Left ventricle myocardium inferior (tissue), 1 donor: ENCODE measurements at regions not wholly inside any gene's neighbourhood (a gene's known extent, or its start where the extent isn't known, plus 50 kb on each side); places are given as distances from the start of the nearest gene placed in this dataset.

Source experiments
- DNase-seq: peaks from one replicate; pipeline ENCODE4 v3.0.0-alpha.2; 2020
- H3K27ac ChIP-seq: fragments of 200-600 bp; replicated peaks from 2 replicates; pipeline ENCODE4 v1.8.0; 2021
- H3K27me3 ChIP-seq: fragments of 200-600 bp; 2 replicates; pipeline ENCODE4 v1.8.0; 2021; ENCODE audit warnings: low read depth
- H3K36me3 ChIP-seq: fragments of 200-600 bp; 2 replicates; pipeline ENCODE4 v1.8.0; 2021
- H3K4me1 ChIP-seq: fragments of 200-600 bp; 2 replicates; pipeline ENCODE4 v1.8.0; 2021
- H3K4me3 ChIP-seq: fragments of 200-600 bp; 2 replicates; pipeline ENCODE4 v1.8.0; 2021; ENCODE audit warnings: mild to moderate bottlenecking, moderate library complexity
- H3K9me3 ChIP-seq: fragments of 200-600 bp; replicated peaks from 2 replicates; pipeline ENCODE4 v1.8.0; 2021
- intact Hi-C: fragments of 100-400 bp; cut with micrococcal nuclease; formaldehyde crosslinking; loops from one replicate; pipeline ENCODE4 v1.11.0; 2022
- TF ChIP-seq, protein P1 (sequence below): fragments of 200-600 bp; IDR thresholded peaks from 2 replicates; pipeline ENCODE4 v1.8.0; 2021; ENCODE audit warnings: antibody characterized with exemption, mild to moderate bottlenecking, borderline replicate concordance
- donor health status: DM: no; HTN: yes; CAD: no; lungs with severe emphysema.

DNA sequence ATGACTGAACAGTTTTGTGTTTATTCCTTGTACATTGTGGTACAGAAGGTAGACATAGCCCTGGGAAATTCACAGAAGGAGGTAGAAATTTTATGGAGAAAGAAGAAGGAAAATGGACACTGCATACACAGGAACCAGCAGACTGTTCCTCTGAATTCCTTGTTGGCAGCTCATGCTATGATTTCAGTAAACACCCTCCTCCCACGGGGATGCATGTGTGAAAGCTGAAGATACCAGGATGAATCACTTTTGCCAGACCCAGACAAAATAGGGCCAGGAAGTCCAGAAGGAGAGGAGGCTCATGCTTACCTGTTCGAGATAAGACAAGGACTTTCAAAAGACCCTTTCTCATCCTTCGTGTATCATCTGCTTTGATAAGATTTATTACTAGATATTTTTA, 110.3 kb upstream of the GGTLC1 start:
- H3K9me3 ChIP-seq = no peaks in the 10 kb centered on the region
- no peaks in the 10 kb centered on the region for H3K4me1 ChIP-seq

DNA sequence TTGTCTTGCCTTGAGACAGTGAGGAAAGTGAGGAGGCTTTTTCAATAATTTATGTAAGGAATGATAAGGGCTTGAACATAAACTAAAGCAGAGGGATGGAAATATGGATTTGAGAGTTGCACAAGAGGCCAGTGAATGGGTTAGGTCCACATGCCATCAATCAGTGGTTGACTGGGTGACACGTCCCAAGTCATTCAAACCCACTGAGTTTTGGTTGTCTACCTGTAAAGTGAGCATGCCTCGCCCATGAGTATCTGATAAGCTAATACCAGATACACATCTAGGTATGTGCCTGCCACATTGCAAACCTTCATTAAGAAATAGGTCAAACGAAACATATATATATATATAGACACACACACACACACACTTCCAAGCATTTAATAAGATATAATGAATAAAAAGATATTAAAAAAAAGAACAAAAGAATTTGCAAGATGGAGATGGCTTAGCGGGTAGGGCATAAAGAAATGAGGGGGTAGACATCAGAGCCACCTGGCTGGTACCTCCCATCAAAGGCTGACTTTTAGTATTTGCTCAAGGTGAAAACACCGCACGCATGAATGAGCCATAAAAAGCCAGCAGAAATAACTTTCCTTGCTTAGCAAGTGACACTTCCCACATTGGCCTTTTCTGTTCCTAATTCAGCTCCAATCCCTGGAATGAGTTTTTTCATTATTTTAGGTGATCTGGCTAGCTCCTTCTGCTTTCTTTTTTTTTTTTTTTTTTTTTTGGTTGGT, 109.1 kb upstream of the GGTLC1 start:
- no peak for DNase-seq
- Histone ChIP-seq H3K9me3 (no peaks in the 10 kb centered on the region), H3K4me3 (no peak overlapping the region), H3K27me3 (peaks cover 80% of the 10 kb centered on the region), H3K36me3 (no peaks in the 10 kb centered on the region), H3K27ac (no peak overlapping the region), H3K4me1 (no peaks in the 10 kb centered on the region)
- intact Hi-C loops = no loop called here
- TF ChIP-seq, protein P1, sequence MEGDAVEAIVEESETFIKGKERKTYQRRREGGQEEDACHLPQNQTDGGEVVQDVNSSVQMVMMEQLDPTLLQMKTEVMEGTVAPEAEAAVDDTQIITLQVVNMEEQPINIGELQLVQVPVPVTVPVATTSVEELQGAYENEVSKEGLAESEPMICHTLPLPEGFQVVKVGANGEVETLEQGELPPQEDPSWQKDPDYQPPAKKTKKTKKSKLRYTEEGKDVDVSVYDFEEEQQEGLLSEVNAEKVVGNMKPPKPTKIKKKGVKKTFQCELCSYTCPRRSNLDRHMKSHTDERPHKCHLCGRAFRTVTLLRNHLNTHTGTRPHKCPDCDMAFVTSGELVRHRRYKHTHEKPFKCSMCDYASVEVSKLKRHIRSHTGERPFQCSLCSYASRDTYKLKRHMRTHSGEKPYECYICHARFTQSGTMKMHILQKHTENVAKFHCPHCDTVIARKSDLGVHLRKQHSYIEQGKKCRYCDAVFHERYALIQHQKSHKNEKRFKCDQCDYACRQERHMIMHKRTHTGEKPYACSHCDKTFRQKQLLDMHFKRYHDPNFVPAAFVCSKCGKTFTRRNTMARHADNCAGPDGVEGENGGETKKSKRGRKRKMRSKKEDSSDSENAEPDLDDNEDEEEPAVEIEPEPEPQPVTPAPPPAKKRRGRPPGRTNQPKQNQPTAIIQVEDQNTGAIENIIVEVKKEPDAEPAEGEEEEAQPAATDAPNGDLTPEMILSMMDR = no peak

More for the DNA sequence above, 110.3 kb upstream of the GGTLC1 start:
- intact Hi-C loops = no loop called here
- DNase-seq = no peak
- Histone ChIP-seq H3K36me3 (no peaks in the 10 kb centered on the region), H3K27me3 (peaks cover 83% of the 10 kb centered on the region), H3K4me3 (no peak overlapping the region), H3K27ac (no peak overlapping the region)
- TF ChIP-seq, protein P1 = no peak

DNA sequence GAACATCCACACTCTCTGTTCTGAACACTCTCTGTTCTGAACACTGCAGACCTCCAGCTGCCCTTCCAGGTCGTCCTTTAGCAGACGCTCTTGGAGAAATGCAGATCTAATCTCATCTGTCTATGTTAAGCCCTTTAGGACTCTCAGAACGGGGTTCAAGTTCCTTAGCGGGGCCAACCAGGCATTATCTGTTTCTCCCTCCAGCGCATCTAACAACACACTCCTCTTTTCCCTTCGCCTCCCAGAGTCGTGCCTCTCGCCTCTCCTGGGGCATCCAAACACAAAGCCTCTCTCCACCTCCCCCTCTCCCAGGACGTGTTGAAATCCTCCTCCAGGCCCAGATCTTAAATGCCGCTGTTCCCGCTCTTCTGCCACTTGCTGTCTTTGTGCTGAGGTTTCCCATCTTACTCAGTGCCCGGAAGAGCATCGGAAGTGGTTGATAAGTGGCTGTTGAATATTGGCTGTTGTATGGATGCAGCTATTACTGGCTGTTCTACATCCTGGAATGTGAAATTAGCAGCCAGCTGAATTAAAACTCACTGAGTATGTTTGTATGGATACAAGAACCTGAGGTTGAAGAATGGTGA, 108.4 kb upstream of the GGTLC1 start:
- peaks cover 80% of the 10 kb centered on the region for H3K27me3 ChIP-seq
- DNase-seq = no peak
- TF ChIP-seq, protein P1 = no peak

DNA sequence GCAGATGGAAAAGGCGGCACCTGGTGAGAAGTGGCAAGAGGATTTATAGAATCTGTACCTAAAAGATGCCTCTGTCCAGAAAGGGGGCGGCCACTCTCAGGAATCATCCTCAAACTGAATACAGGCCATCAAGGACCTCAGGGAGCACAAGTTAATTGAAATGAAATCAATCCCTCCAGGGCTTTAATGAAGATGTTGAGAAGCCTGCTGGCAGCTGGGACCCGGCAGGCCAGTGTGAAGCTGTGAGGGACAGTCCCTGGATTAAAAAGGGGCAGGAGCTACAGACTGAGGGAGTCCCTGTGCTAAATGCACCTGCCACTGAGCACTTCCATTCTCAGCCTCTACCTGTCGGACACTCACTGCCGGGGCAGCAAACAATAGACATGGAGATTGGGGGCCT, 107.7 kb upstream of the GGTLC1 start:
- H3K4me3 ChIP-seq = no peak overlapping the region
- TF ChIP-seq, protein P1 = no peak
- H3K27me3 ChIP-seq = peaks cover 85% of the 10 kb centered on the region
- intact Hi-C loops = no loop called here
- no peaks in the 10 kb centered on the region for H3K36me3 ChIP-seq
- DNase-seq = no peak
- H3K27ac ChIP-seq = no peak overlapping the region
- no peaks in the 10 kb centered on the region for H3K4me1 ChIP-seq
- no peaks in the 10 kb centered on the region for H3K9me3 ChIP-seq

More for the DNA sequence above, 108.4 kb upstream of the GGTLC1 start:
- Histone ChIP-seq H3K27ac (no peak overlapping the region), H3K9me3 (no peaks in the 10 kb centered on the region), H3K4me1 (no peaks in the 10 kb centered on the region), H3K36me3 (no peaks in the 10 kb centered on the region), H3K4me3 (no peak overlapping the region)
- intact Hi-C loops = no loop called here

DNA sequence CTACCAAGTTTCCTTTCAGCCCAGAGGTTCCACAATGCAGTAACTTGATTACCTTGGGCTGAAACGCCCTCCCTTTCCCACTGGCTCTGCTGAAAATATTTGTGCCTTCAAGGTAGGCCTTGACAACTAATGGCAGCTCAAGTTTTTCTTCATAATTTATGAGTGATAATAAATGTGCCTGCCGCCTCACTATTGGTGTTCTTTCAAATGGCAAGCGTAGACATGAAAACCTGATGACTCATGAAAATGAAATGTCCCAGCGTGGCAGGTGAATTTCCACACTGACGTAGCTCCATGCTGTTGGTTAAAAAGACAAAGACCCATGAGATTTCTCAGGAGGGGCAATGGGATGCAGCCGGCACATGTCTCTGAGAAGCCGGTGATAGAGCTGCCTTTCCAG, 107.2 kb upstream of the GGTLC1 start:
- Histone ChIP-seq H3K36me3 (no peaks in the 10 kb centered on the region), H3K27ac (no peak overlapping the region), H3K27me3 (peaks cover 90% of the 10 kb centered on the region), H3K4me1 (no peaks in the 10 kb centered on the region), H3K9me3 (no peaks in the 10 kb centered on the region), H3K4me3 (no peak overlapping the region)
- intact Hi-C loops = no loop called here
- TF ChIP-seq, protein P1 = no peak
- DNase-seq = no peak
